GM23338 (cell line): ENCODE measurements at regions not wholly inside any gene's neighbourhood (a gene's known extent, or its start where the extent isn't known, plus 50 kb on each side); places are given as distances from the start of the nearest gene placed in this dataset.
A peak's percentile ranks its signal among the peaks of the same experiment; 100 is the strongest.
"Not testable (repeated sequence)": the region's sequence is repeated elsewhere in the genome, so short reads cannot be mapped to it uniquely, and the experiment has no call there.

ENCODE experiments used
- ATAC-seq: fragments of 200-7000 bp; cut with Tn5 transposase; 3 replicates; pipeline ENCODE4 v1.9.1; 2020
- DNase-seq: peaks from one replicate; pipeline ENCODE4 v3.0.0-alpha.2; 2015; ENCODE audit warnings: low spot score
- H2AFZ ChIP-seq: fragments of 200-600 bp; sonication (generic); 2 replicates; pipeline ENCODE4 v1.8.0; 2016; ENCODE audit warnings: antibody characterized with exemption, mild to moderate bottlenecking, moderate library complexity
- H3F3A ChIP-seq: fragments of 200-600 bp; sonication (generic); replicated peaks from 2 replicates; pipeline ENCODE4 v1.8.0; 2017; ENCODE audit warnings: antibody characterized with exemption, mixed run types, low read depth
- H3K27ac ChIP-seq: fragments of 200-600 bp; sonication (generic); 2 replicates; pipeline ENCODE4 v1.6.1; 2016; ENCODE audit warnings: low read depth
- H3K27me3 ChIP-seq: fragments of 200-600 bp; sonication (generic); 2 replicates; pipeline ENCODE4 v1.8.0; 2016; ENCODE audit warnings: mild to moderate bottlenecking, mixed run types, moderate library complexity; ENCODE audit not compliant: insufficient read depth
- H3K36me3 ChIP-seq: fragments of 200-600 bp; sonication (generic); 2 replicates; pipeline ENCODE4 v1.8.0; 2016; ENCODE audit warnings: mild to moderate bottlenecking; ENCODE audit not compliant: insufficient read depth
- H3K4me1 ChIP-seq: fragments of 200-600 bp; sonication (generic); 2 replicates; pipeline ENCODE4 v1.8.0; 2016; ENCODE audit warnings: mild to moderate bottlenecking, moderate library complexity; ENCODE audit not compliant: insufficient read depth
- H3K4me2 ChIP-seq: fragments of 200-600 bp; sonication (generic); 2 replicates; pipeline ENCODE4 v1.7.1; 2017; ENCODE audit warnings: mixed run types
- H3K4me3 ChIP-seq: fragments of 200-600 bp; sonication (generic); 2 replicates; pipeline ENCODE4 v1.6.1; 2016; ENCODE audit warnings: mixed run types
- H3K79me2 ChIP-seq: fragments of 200-600 bp; sonication (generic); replicated peaks from 2 replicates; pipeline ENCODE4 v1.8.0; 2017; ENCODE audit warnings: mild to moderate bottlenecking; ENCODE audit not compliant: insufficient read depth
- H3K9me2 ChIP-seq: fragments of 200-600 bp; sonication (generic); 2 replicates; pipeline ENCODE4 v1.8.0; 2017; ENCODE audit not compliant: insufficient read depth
- H4K20me1 ChIP-seq: fragments of 200-600 bp; sonication (generic); replicated peaks from 2 replicates; pipeline ENCODE4 v1.8.0; 2017; ENCODE audit warnings: mild to moderate bottlenecking; ENCODE audit not compliant: insufficient read depth
- H3K27ac Mint-ChIP-seq: 2 replicates; pipeline ENCODE4 v1.8.0; 2020; ENCODE audit warnings: inconsistent platforms, mild to moderate bottlenecking, moderate library complexity, mixed read lengths
- H3K27me3 Mint-ChIP-seq: 3 replicates; pipeline ENCODE4 v1.8.0; 2022; ENCODE audit warnings: low read depth, mild to moderate bottlenecking, moderate library complexity, mixed read lengths, inconsistent platforms; ENCODE audit not compliant: insufficient read depth, poor library complexity
- H3K36me3 Mint-ChIP-seq: 3 replicates; pipeline ENCODE4 v1.8.0; 2021; ENCODE audit warnings: low read depth, mild to moderate bottlenecking, inconsistent platforms, moderate library complexity, mixed read lengths
- H3K4me1 Mint-ChIP-seq: 3 replicates; pipeline ENCODE4 v1.8.0; 2020; ENCODE audit warnings: mild to moderate bottlenecking, inconsistent platforms, mixed read lengths
- H3K4me3 Mint-ChIP-seq: 3 replicates; pipeline ENCODE4 v1.8.0; 2021; ENCODE audit warnings: moderate library complexity, mild to moderate bottlenecking, inconsistent platforms, mixed read lengths
- H3K9me3 Mint-ChIP-seq: 3 replicates; pipeline ENCODE4 v1.8.0; 2020; ENCODE audit warnings: moderate library complexity, mild to moderate bottlenecking, inconsistent platforms, mixed read lengths
- JUNB ChIP-seq: IDR thresholded peaks from one replicate; pipeline ENCODE4 v1.6.1; 2016; ENCODE audit warnings: antibody characterized with exemption; ENCODE audit not compliant: unreplicated experiment
- POLR2AphosphoS5 ChIP-seq: IDR thresholded peaks from 2 replicates; pipeline ENCODE4 v1.6.1; 2016; ENCODE audit warnings: antibody characterized with exemption, low read depth
- ZNF331 ChIP-seq: fragments of 250-450 bp; sonication (Bioruptor Pico); IDR thresholded peaks from 2 replicates; pipeline ENCODE4 v1.5.0; 2020; ENCODE audit warnings: low read depth, mild to moderate bottlenecking, moderate library complexity
- TF ChIP-seq, protein P1 (sequence below): IDR thresholded peaks from 2 replicates; pipeline ENCODE4 v1.6.1; 2016; ENCODE audit warnings: antibody characterized with exemption
- TF ChIP-seq, protein P2 (sequence below): IDR thresholded peaks from one replicate; pipeline ENCODE4 v1.6.1; 2018; ENCODE audit warnings: antibody characterized with exemption; ENCODE audit not compliant: unreplicated experiment

DNA sequence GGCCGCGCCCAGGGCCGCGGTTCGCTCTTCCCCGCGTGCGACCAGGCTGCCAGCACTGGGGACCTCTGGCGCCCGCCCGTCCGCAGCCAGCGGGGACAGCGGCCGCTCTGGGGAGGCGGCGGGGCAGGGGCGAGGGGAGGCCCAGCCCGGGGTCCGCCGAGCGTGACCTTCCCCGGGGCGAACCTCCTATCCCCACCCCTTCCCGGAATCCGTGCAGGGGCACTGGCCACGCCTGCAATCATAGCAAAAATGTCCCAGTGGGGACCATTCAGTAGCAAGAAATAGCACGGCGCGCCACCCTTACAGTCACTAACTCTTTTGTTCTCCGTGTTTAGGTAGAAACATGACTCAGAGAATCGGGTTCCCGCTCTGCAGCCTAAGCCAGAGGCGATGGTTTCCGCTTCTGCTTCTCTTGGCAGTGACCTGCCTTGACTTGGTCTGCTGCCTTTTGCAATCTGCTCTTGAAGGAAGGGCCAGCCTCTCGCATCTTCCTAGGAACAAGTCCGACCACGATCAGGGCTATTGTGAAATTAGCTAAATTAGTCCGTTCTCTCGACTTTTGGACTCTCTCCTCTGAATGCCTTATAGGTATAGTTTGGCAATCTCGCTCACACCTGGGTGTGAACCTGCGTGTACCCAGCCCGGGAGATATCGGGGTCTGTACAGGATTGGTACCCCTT, 79.3 kb upstream of the ACBD5 start (continued):
- TF ChIP-seq, protein P1, sequence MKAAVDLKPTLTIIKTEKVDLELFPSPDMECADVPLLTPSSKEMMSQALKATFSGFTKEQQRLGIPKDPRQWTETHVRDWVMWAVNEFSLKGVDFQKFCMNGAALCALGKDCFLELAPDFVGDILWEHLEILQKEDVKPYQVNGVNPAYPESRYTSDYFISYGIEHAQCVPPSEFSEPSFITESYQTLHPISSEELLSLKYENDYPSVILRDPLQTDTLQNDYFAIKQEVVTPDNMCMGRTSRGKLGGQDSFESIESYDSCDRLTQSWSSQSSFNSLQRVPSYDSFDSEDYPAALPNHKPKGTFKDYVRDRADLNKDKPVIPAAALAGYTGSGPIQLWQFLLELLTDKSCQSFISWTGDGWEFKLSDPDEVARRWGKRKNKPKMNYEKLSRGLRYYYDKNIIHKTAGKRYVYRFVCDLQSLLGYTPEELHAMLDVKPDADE: no peak
- TF ChIP-seq, protein P2, sequence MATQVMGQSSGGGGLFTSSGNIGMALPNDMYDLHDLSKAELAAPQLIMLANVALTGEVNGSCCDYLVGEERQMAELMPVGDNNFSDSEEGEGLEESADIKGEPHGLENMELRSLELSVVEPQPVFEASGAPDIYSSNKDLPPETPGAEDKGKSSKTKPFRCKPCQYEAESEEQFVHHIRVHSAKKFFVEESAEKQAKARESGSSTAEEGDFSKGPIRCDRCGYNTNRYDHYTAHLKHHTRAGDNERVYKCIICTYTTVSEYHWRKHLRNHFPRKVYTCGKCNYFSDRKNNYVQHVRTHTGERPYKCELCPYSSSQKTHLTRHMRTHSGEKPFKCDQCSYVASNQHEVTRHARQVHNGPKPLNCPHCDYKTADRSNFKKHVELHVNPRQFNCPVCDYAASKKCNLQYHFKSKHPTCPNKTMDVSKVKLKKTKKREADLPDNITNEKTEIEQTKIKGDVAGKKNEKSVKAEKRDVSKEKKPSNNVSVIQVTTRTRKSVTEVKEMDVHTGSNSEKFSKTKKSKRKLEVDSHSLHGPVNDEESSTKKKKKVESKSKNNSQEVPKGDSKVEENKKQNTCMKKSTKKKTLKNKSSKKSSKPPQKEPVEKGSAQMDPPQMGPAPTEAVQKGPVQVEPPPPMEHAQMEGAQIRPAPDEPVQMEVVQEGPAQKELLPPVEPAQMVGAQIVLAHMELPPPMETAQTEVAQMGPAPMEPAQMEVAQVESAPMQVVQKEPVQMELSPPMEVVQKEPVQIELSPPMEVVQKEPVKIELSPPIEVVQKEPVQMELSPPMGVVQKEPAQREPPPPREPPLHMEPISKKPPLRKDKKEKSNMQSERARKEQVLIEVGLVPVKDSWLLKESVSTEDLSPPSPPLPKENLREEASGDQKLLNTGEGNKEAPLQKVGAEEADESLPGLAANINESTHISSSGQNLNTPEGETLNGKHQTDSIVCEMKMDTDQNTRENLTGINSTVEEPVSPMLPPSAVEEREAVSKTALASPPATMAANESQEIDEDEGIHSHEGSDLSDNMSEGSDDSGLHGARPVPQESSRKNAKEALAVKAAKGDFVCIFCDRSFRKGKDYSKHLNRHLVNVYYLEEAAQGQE: no peak
- TF ChIP-seq JUNB (no peak), POLR2AphosphoS5 (no peak), ZNF331 (no peak)

DNA sequence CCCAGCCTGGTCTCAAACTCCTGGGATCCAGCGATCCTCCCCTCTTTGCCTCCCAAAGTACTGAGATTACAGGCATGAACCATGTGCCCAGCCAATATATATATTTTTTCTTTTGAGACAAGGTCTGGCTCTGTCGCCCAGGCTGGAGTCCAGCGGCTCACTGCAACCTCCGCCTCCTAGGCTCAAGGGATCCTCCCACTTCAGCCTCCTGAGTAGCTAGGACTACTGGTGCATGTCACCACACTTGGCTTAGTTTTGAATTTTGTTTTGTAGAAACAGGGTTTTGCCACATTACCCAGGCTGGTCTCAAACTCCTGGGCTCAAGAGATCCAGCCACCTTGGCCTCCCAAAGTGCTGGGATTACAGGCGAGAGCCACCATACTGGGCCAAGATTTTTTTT, 78.5 kb upstream of the ACBD5 start:
- not testable (repeated sequence) for DNase-seq, H3K27ac ChIP-seq, ATAC-seq, H3K4me1 ChIP-seq, H3K4me3 Mint-ChIP-seq, H3K27ac Mint-ChIP-seq, H4K20me1 ChIP-seq, H3K36me3 ChIP-seq, H3F3A ChIP-seq, H3K4me1 Mint-ChIP-seq, H3K9me2 ChIP-seq, H3K27me3 Mint-ChIP-seq, H3K36me3 Mint-ChIP-seq, H3K9me3 Mint-ChIP-seq, H3K79me2 ChIP-seq
- Histone ChIP-seq H3K27me3 (peaks cover 12% of the 10 kb centered on the region), H2AFZ (peak overlapping the region; percentile 99), H3K4me3 (peak overlapping the region; percentile 52), H3K4me2 (peak overlapping the region; percentile 76)

DNA sequence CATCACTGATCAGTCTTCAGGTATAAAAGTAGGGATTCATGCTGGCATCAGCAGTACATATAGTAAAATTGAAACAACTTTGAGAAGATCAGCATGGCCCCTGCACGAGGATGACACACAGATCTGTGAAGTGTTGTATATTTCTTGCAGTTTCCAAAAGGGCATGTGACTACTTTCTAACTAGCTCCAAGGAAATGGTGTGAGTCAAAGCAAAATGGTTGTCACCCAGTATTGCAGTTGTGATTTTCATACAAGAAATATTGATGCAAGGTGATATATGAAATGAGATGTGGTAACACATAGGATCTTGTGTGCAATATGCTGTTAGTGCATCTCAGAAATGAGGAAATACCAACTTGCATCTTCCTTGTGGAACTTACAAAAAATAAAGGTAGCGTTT, 74.5 kb upstream of the ACBD5 start:
- H3K27me3 Mint-ChIP-seq, H3K4me3 ChIP-seq, H3K4me3 Mint-ChIP-seq, H4K20me1 ChIP-seq, H3K4me2 ChIP-seq, H3K79me2 ChIP-seq, H3K9me3 Mint-ChIP-seq, H3K27ac ChIP-seq, H3K4me1 ChIP-seq, H3K4me1 Mint-ChIP-seq, H3K27ac Mint-ChIP-seq, H3F3A ChIP-seq, H3K36me3 Mint-ChIP-seq, H2AFZ ChIP-seq, DNase-seq, H3K9me2 ChIP-seq, H3K36me3 ChIP-seq, ATAC-seq: not testable (repeated sequence)
- H3K27me3 ChIP-seq: peaks cover 12% of the 10 kb centered on the region

DNA sequence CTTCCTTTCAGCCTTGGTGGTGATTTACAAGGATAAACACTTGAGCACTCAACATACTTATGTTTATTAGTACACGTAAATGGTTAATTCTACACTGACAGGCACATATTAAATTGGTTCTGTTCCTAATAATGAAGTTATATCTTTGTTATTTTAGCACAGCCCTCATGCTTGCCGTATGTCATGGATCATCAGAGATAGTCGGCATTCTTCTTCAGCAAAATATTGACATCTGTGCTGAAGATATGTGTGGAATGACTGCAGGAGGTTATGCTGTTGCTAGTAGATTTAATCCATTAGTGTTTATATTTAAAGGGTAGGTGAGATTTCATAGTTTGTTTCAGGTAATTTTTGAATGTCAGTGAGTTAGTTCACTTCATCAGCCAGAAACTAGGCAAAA, 73.0 kb upstream of the ACBD5 start:
- not testable (repeated sequence) for H3K9me3 Mint-ChIP-seq, H3K79me2 ChIP-seq, H3K4me1 Mint-ChIP-seq, H3K4me3 ChIP-seq, H3K36me3 Mint-ChIP-seq, H3K4me1 ChIP-seq, H3K27me3 ChIP-seq, H4K20me1 ChIP-seq, DNase-seq, H3K4me3 Mint-ChIP-seq, H3K27me3 Mint-ChIP-seq, H3K36me3 ChIP-seq, ATAC-seq, H3F3A ChIP-seq, H3K4me2 ChIP-seq, H3K27ac ChIP-seq, H2AFZ ChIP-seq, H3K9me2 ChIP-seq, H3K27ac Mint-ChIP-seq
